ENCODE measurements at regions not wholly inside any gene's neighbourhood (a gene's known extent, or its start where the extent isn't known, plus 50 kb on each side); places are given as distances from the start of the nearest gene placed in this dataset.
A peak's percentile ranks its signal among the peaks of the same experiment; 100 is the strongest.

DNA sequence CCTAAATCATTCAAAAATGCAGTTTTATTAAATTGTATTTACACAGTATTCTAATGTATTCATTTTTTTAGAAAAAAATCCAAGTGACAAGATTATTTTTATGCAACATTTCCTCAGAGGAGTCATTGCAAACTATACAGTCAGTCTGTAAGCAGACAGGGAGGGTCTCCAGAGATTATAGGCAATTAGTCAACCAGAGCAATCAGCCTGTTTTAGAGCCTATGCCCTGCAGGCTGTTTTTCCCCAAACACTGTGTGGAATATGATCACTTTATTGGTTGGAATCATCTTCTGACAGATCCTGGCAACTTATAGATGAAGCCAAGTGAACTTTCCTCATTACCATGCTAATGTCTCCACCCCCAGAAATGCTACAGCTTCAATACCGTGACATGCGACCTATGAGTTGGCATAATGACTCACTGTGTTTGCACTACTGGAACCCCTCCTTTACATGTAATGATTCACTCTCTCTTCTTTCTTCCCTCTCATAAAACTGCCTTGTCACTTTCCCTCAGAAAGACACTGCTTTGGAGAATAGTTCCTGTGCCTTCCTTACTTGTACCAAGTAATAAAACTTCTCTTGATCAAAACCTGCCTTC lies 577.7 kb upstream of the FTMT start:
- peaks cover 14% of the 10 kb centered on the region; the same call in 2 of the 3 replicates for H3K4me1 ChIP-seq
- peaks cover 9% of the 10 kb centered on the region; the same call in 1 of the 3 replicates for H3K9me3 ChIP-seq
- H3K4me3 ChIP-seq, result no peak overlapping the region; the same call in 2 of the 3 replicates
- peak overlapping the region; percentile 84 for H3K4me2 ChIP-seq
- 0% methylated on average over 2 of the region's 2 CpGs for WGBS (ENCODE audit: missing lambda C conversion rate)
- ATAC-seq (peak; percentile 100), FAIRE-seq (peak; percentile 99), DNase-seq (ENCODE audit: low read depth in 1 of 2, low spot score in 1 of 2) (peak; percentile 82 to 94)
- ChIA-PET CTCF (no interaction called here), POLR2A (interaction anchor here (1.3 kb wide), 1 partner anchor 22 kb away, joined by 3 read pairs; no protein-coding TSS in a partner anchor)
- no peak for TF ChIP-seq RCOR1 (IDR thresholded peaks at IDR 0.05; ENCODE audit: low read depth, low read length)
- TF ChIP-seq NPAS2 (CRISPR knock-in tag; IDR thresholded peaks at IDR 0.05; ENCODE audit: borderline replicate concordance), result no peak
- TF ChIP-seq, protein P1, sequence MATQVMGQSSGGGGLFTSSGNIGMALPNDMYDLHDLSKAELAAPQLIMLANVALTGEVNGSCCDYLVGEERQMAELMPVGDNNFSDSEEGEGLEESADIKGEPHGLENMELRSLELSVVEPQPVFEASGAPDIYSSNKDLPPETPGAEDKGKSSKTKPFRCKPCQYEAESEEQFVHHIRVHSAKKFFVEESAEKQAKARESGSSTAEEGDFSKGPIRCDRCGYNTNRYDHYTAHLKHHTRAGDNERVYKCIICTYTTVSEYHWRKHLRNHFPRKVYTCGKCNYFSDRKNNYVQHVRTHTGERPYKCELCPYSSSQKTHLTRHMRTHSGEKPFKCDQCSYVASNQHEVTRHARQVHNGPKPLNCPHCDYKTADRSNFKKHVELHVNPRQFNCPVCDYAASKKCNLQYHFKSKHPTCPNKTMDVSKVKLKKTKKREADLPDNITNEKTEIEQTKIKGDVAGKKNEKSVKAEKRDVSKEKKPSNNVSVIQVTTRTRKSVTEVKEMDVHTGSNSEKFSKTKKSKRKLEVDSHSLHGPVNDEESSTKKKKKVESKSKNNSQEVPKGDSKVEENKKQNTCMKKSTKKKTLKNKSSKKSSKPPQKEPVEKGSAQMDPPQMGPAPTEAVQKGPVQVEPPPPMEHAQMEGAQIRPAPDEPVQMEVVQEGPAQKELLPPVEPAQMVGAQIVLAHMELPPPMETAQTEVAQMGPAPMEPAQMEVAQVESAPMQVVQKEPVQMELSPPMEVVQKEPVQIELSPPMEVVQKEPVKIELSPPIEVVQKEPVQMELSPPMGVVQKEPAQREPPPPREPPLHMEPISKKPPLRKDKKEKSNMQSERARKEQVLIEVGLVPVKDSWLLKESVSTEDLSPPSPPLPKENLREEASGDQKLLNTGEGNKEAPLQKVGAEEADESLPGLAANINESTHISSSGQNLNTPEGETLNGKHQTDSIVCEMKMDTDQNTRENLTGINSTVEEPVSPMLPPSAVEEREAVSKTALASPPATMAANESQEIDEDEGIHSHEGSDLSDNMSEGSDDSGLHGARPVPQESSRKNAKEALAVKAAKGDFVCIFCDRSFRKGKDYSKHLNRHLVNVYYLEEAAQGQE (IDR thresholded peaks at IDR 0.05), result no peak
- TF ChIP-seq CHD4 (IDR thresholded peaks at IDR 0.05; ENCODE audit: borderline replicate concordance), result no peak
- no peak for TF ChIP-seq CBX2 (IDR thresholded peaks at IDR 0.05; ENCODE audit: borderline replicate concordance, low read depth)
- TF ChIP-seq CEBPB (IDR thresholded peaks at IDR 0.05), result peak in 1 of 2 experiments; percentile 46; a peak in 1 of 4 replicates
- peak; percentile 98 for TF ChIP-seq MAFK (IDR thresholded peaks at IDR 0.05; ENCODE audit: partially characterized antibody)
- TF ChIP-seq NFE2L2 (conservative IDR thresholded peaks at IDR 0.05; ENCODE audit: low read length), result peak; percentile 92
- TF ChIP-seq EP300 (IDR thresholded peaks at IDR 0.05), result peak; percentile 61 to 71; a peak in 3 of 5 replicates
- peak; percentile 99 for TF ChIP-seq FOSL2 (IDR thresholded peaks at IDR 0.05)
- peak; percentile 99 for TF ChIP-seq FOSL2 (CRISPR knock-in tag; IDR thresholded peaks at IDR 0.05)
- TF ChIP-seq, protein P2, sequence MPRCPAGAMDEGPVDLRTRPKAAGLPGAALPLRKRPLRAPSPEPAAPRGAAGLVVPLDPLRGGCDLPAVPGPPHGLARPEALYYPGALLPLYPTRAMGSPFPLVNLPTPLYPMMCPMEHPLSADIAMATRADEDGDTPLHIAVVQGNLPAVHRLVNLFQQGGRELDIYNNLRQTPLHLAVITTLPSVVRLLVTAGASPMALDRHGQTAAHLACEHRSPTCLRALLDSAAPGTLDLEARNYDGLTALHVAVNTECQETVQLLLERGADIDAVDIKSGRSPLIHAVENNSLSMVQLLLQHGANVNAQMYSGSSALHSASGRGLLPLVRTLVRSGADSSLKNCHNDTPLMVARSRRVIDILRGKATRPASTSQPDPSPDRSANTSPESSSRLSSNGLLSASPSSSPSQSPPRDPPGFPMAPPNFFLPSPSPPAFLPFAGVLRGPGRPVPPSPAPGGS (IDR thresholded peaks at IDR 0.05), result 0 out of 3 replicates have a peak, but pooled peaks have one; percentile 39
- peak; percentile 23 to 40; a peak in 3 of 5 replicates for TF ChIP-seq RAD21 (conservative IDR thresholded peaks at IDR 0.05 in 1 of 2, IDR thresholded peaks at IDR 0.05 in 1 of 2)
- TF ChIP-seq FOSB (CRISPR knock-in tag; IDR thresholded peaks at IDR 0.05), result no peak
- TF ChIP-seq, protein P3, sequence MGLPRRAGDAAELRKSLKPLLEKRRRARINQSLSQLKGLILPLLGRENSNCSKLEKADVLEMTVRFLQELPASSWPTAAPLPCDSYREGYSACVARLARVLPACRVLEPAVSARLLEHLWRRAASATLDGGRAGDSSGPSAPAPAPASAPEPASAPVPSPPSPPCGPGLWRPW (IDR thresholded peaks at IDR 0.05), result no peak
- TF ChIP-seq EHMT2 (IDR thresholded peaks at IDR 0.05; ENCODE audit: low read depth), result no peak
- TF ChIP-seq, protein P4, sequence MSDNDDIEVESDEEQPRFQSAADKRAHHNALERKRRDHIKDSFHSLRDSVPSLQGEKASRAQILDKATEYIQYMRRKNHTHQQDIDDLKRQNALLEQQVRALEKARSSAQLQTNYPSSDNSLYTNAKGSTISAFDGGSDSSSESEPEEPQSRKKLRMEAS (IDR thresholded peaks at IDR 0.05), result peak; percentile 73
- no peak for TF ChIP-seq SREBF2 (IDR thresholded peaks at IDR 0.05)
- TF ChIP-seq GATA3 (IDR thresholded peaks at IDR 0.05; ENCODE audit: borderline replicate concordance), result peak; percentile 71
- TF ChIP-seq EHF (CRISPR knock-in tag; IDR thresholded peaks at IDR 0.05), result no peak
- TF ChIP-seq POLR2AphosphoS2 (conservative IDR thresholded peaks at IDR 0.05; ENCODE audit: low read length), result no peak
- no peak for TF ChIP-seq RFX5 (IDR thresholded peaks at IDR 0.05)
- TF ChIP-seq, protein P5, sequence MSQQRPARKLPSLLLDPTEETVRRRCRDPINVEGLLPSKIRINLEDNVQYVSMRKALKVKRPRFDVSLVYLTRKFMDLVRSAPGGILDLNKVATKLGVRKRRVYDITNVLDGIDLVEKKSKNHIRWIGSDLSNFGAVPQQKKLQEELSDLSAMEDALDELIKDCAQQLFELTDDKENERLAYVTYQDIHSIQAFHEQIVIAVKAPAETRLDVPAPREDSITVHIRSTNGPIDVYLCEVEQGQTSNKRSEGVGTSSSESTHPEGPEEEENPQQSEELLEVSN (IDR thresholded peaks at IDR 0.05; ENCODE audit: borderline replicate concordance, low read depth), result no peak
- TF ChIP-seq, protein P6, sequence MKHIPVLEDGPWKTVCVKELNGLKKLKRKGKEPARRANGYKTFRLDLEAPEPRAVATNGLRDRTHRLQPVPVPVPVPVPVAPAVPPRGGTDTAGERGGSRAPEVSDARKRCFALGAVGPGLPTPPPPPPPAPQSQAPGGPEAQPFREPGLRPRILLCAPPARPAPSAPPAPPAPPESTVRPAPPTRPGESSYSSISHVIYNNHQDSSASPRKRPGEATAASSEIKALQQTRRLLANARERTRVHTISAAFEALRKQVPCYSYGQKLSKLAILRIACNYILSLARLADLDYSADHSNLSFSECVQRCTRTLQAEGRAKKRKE (CRISPR knock-in tag; IDR thresholded peaks at IDR 0.05; ENCODE audit: low read depth), result no peak
- no peak for TF ChIP-seq POLR2A (IDR thresholded peaks at IDR 0.05; ENCODE audit: low read length)
- TF ChIP-seq, protein P7, sequence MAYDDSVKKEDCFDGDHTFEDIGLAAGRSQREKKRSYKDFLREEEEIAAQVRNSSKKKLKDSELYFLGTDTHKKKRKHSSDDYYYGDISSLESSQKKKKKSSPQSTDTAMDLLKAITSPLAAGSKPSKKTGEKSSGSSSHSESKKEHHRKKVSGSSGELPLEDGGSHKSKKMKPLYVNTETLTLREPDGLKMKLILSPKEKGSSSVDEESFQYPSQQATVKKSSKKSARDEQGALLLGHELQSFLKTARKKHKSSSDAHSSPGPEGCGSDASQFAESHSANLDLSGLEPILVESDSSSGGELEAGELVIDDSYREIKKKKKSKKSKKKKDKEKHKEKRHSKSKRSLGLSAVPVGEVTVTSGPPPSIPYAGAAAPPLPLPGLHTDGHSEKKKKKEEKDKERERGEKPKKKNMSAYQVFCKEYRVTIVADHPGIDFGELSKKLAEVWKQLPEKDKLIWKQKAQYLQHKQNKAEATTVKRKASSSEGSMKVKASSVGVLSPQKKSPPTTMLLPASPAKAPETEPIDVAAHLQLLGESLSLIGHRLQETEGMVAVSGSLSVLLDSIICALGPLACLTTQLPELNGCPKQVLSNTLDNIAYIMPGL (CRISPR knock-in tag; IDR thresholded peaks at IDR 0.05; ENCODE audit: borderline replicate concordance), result no peak
- peak; percentile 78 to 87; a peak in 3 of 5 replicates for TF ChIP-seq JUN (IDR thresholded peaks at IDR 0.05)
- no peak for TF ChIP-seq HOXB5 (CRISPR knock-in tag; IDR thresholded peaks at IDR 0.05)
- TF ChIP-seq HDAC2 (IDR thresholded peaks at IDR 0.05), result no peak
- TF ChIP-seq ZFP36 (IDR thresholded peaks at IDR 0.05; ENCODE audit: borderline replicate concordance, partially characterized antibody), result no peak
- peak; percentile 97 for TF ChIP-seq JUNB (IDR thresholded peaks at IDR 0.05)
- no peak for TF ChIP-seq HOXA7 (CRISPR knock-in tag; IDR thresholded peaks at IDR 0.05)
- TF ChIP-seq ZSCAN20 (CRISPR knock-in tag; IDR thresholded peaks at IDR 0.05), result no peak
- peak overlapping the region; percentile 90 for H3K27ac ChIP-seq
